ENCODE measurements at regions not wholly inside any gene's neighbourhood (a gene's known extent, or its start where the extent isn't known, plus 50 kb on each side); places are given as distances from the start of the nearest gene placed in this dataset.

DNA sequence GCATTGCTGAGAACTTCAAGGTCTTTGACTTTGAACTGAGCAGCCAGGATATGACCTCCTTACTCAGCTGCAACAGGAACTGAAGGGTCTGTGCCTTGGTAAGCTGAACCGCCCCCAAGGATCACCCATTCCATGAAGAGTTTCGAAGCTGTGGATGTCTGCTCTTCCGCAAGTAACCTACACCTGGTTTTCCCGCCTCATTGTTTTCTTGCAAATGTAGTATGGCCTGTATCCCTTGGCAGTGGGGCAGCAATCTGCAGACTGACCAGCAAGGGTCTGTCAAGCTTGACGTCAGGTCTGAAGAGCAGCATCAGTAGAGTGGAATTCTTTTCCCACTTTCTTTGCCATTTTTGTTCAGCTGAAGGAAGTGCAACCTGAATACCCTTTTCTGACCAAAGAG lies 62.6 kb upstream of the RAB12 start:
- H3K4me3 Mint-ChIP-seq: no peak overlapping the region
- Histone ChIP-seq H3K79me2 (ENCODE audit: low read depth) (no peaks in the 10 kb centered on the region), H3K27me3 (no peaks in the 10 kb centered on the region), H3K27ac (no peak overlapping the region), H3K36me3 (no peaks in the 10 kb centered on the region), H2AFZ (replicated peaks) (no peak overlapping the region), H3K4me3 (no peak overlapping the region), H3K4me2 (no peak overlapping the region), H3K4me1 (no peaks in the 10 kb centered on the region), H3K9ac (no peak overlapping the region), H3F3A (ENCODE audit: low read depth) (no peaks in the 10 kb centered on the region), H3K9me3 (ENCODE audit: low read depth) (no peaks in the 10 kb centered on the region), H4K20me1 (ENCODE audit: low read depth) (no peaks in the 10 kb centered on the region)
- H3K9me3 Mint-ChIP-seq: no peaks in the 10 kb centered on the region
- no peak for DNase-seq (ENCODE audit: low spot score)
- no peaks in the 10 kb centered on the region for H3K36me3 Mint-ChIP-seq
- H3K27ac Mint-ChIP-seq: no peak overlapping the region
- peaks cover 4% of the 10 kb centered on the region for H3K27me3 Mint-ChIP-seq (ENCODE audit: insufficient read depth, low read depth)
- TF ChIP-seq EZH2 (IDR thresholded peaks at IDR 0.05): no peak
- no peak for TF ChIP-seq EZH2phosphoT487 (IDR thresholded peaks at IDR 0.05)
- TF ChIP-seq, protein P1, sequence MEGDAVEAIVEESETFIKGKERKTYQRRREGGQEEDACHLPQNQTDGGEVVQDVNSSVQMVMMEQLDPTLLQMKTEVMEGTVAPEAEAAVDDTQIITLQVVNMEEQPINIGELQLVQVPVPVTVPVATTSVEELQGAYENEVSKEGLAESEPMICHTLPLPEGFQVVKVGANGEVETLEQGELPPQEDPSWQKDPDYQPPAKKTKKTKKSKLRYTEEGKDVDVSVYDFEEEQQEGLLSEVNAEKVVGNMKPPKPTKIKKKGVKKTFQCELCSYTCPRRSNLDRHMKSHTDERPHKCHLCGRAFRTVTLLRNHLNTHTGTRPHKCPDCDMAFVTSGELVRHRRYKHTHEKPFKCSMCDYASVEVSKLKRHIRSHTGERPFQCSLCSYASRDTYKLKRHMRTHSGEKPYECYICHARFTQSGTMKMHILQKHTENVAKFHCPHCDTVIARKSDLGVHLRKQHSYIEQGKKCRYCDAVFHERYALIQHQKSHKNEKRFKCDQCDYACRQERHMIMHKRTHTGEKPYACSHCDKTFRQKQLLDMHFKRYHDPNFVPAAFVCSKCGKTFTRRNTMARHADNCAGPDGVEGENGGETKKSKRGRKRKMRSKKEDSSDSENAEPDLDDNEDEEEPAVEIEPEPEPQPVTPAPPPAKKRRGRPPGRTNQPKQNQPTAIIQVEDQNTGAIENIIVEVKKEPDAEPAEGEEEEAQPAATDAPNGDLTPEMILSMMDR (IDR thresholded peaks at IDR 0.05): no peak
- peaks cover 3% of the 10 kb centered on the region for H3K4me1 Mint-ChIP-seq

DNA sequence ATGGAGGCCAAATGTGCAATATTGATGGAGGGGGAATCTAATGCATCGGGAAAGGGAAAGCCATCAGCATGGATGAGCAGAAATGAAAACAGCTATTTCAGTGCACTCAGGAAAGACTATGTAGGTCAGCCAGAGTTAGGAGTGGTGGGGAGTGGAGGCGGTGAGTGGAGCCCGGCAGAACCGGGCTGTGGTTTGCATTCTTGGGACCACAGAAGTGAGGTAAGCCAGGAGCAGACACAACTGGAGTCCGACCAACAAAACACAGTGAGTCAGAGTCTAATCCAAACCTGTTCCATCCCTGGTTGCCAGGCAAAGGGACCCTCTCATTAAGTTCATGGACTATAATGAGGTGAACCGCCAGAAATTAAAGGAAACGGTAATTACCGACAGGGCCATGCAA lies 61.1 kb upstream of the RAB12 start:
- Histone ChIP-seq H2AFZ (replicated peaks) (no peak overlapping the region), H3K9me3 (ENCODE audit: low read depth) (no peaks in the 10 kb centered on the region), H3K27ac (no peak overlapping the region), H3F3A (ENCODE audit: low read depth) (no peaks in the 10 kb centered on the region), H3K4me1 (no peaks in the 10 kb centered on the region), H3K4me2 (no peak overlapping the region), H3K9ac (no peak overlapping the region), H3K4me3 (no peak overlapping the region), H3K79me2 (ENCODE audit: low read depth) (no peaks in the 10 kb centered on the region), H3K27me3 (no peaks in the 10 kb centered on the region), H3K36me3 (no peaks in the 10 kb centered on the region), H4K20me1 (ENCODE audit: low read depth) (no peaks in the 10 kb centered on the region)
- no peak for DNase-seq (ENCODE audit: low spot score)
- Mint-ChIP-seq H3K27me3 (ENCODE audit: insufficient read depth, low read depth) (peaks cover 4% of the 10 kb centered on the region), H3K36me3 (no peaks in the 10 kb centered on the region), H3K9me3 (no peaks in the 10 kb centered on the region), H3K4me1 (peaks cover 3% of the 10 kb centered on the region), H3K27ac (no peak overlapping the region), H3K4me3 (no peak overlapping the region)
- no peak for TF ChIP-seq EZH2phosphoT487 (IDR thresholded peaks at IDR 0.05)
- TF ChIP-seq EZH2 (IDR thresholded peaks at IDR 0.05): no peak
- TF ChIP-seq, protein P1 (IDR thresholded peaks at IDR 0.05): no peak

DNA sequence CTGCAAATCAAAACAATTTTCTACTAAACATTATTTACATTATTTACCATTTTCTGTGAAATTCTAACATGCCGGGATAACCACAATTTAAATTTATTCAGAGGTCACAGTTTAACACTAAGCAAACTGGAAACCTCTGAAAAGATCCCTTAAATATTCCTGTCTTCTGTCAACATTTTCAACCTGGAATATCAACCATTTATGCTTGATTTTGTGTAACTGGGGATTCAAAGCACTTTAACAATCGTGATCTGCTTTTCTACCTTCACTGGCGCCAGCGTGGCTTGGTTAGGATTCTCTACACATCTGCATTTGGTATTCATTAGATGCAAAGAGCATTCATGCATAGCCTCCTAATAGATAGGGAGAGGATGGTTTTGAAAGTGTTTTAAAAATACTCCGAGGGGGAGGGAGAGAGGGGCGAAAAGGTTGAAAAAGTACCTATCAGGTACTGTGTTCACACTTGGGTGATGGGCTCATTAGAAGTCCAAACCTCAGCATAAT lies 59.9 kb upstream of the RAB12 start:
- Histone ChIP-seq H3K9ac (no peak overlapping the region), H3K4me3 (no peak overlapping the region), H3K9me3 (ENCODE audit: low read depth) (no peaks in the 10 kb centered on the region), H3K27ac (no peak overlapping the region), H3K4me2 (no peak overlapping the region), H3K27me3 (no peaks in the 10 kb centered on the region), H3F3A (ENCODE audit: low read depth) (no peaks in the 10 kb centered on the region), H2AFZ (replicated peaks) (no peak overlapping the region), H3K36me3 (no peaks in the 10 kb centered on the region), H3K4me1 (no peaks in the 10 kb centered on the region), H3K79me2 (ENCODE audit: low read depth) (no peaks in the 10 kb centered on the region), H4K20me1 (ENCODE audit: low read depth) (no peaks in the 10 kb centered on the region)
- TF ChIP-seq EZH2phosphoT487 (IDR thresholded peaks at IDR 0.05) (no peak), EZH2 (IDR thresholded peaks at IDR 0.05) (no peak)
- TF ChIP-seq, protein P1 (IDR thresholded peaks at IDR 0.05): no peak
- H3K4me3 Mint-ChIP-seq: no peak overlapping the region
- H3K9me3 Mint-ChIP-seq: no peaks in the 10 kb centered on the region
- peaks cover 3% of the 10 kb centered on the region for H3K4me1 Mint-ChIP-seq
- no peaks in the 10 kb centered on the region for H3K36me3 Mint-ChIP-seq
- no peak for DNase-seq (ENCODE audit: low spot score)
- no peak overlapping the region for H3K27ac Mint-ChIP-seq
- H3K27me3 Mint-ChIP-seq (ENCODE audit: insufficient read depth, low read depth): peaks cover 2% of the 10 kb centered on the region

All from neural progenitor cell (in vitro differentiated cells).